ENCODE measurements at regions not wholly inside any gene's neighbourhood (a gene's known extent, or its start where the extent isn't known, plus 50 kb on each side); places are given as distances from the start of the nearest gene placed in this dataset.

DNA sequence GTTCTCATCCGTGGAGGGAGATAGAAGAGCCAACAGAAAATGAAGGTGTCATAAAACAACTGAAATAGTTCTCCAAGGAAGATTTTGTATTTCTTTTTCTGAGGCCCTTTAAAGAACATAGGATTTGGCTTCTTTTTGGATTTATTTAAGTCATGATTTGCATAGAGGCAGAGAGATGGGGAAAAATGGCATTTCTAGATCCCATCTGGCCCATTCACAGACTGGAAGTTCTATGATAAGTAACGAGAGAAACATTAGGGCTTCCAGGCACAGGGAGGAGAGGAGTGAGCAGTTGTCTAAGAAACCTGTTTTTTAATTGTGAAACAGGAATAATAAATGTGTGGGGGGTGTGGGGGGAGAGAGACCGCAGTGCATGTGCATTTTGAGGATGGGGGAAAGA is 285.8 kb upstream of the LMCD1 start:
- in situ Hi-C loops (cut with MboI; ENCODE audit: low pct_ligation_motif_present in 1 of 4, low pct_unique_long_range_greater_than_20kb in 1 of 4, low sequenced_read_pairs in 3 of 4), result no loop called here

DNA sequence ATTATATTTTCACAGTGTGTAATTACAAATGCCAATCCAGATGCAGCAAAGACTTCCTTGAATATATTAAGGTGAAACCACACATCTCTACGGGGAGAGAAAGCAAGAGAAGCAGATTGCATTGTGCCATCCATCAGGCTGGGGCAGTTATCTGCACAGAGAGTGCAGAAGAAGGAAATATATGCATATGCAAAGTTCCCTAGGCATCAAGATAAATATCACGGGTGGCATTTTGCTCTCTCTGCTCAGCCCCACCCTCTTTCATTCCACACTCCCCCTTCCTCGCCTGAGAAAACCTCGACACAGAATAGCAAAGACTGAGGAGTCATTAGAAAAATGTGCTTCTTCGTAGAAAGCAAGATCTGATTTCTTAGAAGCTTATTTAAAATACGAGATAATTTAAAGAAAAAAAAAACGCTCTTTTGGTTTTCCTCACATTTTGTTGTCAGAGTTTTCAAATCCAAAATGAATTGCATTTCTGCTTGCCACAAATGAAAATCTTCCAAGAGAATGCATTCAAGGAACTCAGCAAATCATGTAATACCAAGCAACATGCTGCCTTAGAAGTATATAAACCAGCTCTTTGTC is 283.2 kb upstream of the LMCD1 start:
- Histone ChIP-seq H3K4me3 (no peak overlapping the region), H3K4me1 (no peaks in the 10 kb centered on the region), H3K9me3 (no peaks in the 10 kb centered on the region), H3K27me3 (no peaks in the 10 kb centered on the region), H3K36me3 (no peaks in the 10 kb centered on the region), H3K27ac (no peak overlapping the region)
- 72 to 78% methylated on average over 7 of the region's 7 CpGs for WGBS, 2 donors (ENCODE audit: low coverage in 1 of 2)
- intact Hi-C loops (cut with DNase I; ENCODE audit: low total_unique reads) (no loop called here), in situ Hi-C loops (cut with MboI; ENCODE audit: low pct_ligation_motif_present in 1 of 4, low pct_unique_long_range_greater_than_20kb in 1 of 4, low sequenced_read_pairs in 3 of 4) (no loop called here)
- TF ChIP-seq, protein P1, sequence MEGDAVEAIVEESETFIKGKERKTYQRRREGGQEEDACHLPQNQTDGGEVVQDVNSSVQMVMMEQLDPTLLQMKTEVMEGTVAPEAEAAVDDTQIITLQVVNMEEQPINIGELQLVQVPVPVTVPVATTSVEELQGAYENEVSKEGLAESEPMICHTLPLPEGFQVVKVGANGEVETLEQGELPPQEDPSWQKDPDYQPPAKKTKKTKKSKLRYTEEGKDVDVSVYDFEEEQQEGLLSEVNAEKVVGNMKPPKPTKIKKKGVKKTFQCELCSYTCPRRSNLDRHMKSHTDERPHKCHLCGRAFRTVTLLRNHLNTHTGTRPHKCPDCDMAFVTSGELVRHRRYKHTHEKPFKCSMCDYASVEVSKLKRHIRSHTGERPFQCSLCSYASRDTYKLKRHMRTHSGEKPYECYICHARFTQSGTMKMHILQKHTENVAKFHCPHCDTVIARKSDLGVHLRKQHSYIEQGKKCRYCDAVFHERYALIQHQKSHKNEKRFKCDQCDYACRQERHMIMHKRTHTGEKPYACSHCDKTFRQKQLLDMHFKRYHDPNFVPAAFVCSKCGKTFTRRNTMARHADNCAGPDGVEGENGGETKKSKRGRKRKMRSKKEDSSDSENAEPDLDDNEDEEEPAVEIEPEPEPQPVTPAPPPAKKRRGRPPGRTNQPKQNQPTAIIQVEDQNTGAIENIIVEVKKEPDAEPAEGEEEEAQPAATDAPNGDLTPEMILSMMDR (IDR thresholded peaks at IDR 0.05), result no peak
- TF ChIP-seq EP300 (IDR thresholded peaks at IDR 0.05; ENCODE audit: low read depth) (no peak), POLR2A (IDR thresholded peaks at IDR 0.05) (no peak), POLR2AphosphoS5 (IDR thresholded peaks at IDR 0.05) (no peak)
- DNase-seq, result no peak

More for the DNA sequence above, 285.8 kb upstream of the LMCD1 start:
- Histone ChIP-seq H3K36me3 (no peaks in the 10 kb centered on the region), H3K4me3 (no peak overlapping the region), H3K9me3 (no peaks in the 10 kb centered on the region), H3K27me3 (no peaks in the 10 kb centered on the region), H3K27ac (no peak overlapping the region), H3K4me1 (no peaks in the 10 kb centered on the region)
- no peak for TF ChIP-seq POLR2A (IDR thresholded peaks at IDR 0.05)
- no peak for TF ChIP-seq EP300 (IDR thresholded peaks at IDR 0.05; ENCODE audit: low read depth)
- TF ChIP-seq POLR2AphosphoS5 (IDR thresholded peaks at IDR 0.05), result no peak
- TF ChIP-seq, protein P1 (IDR thresholded peaks at IDR 0.05), result no peak
- WGBS, 2 donors (ENCODE audit: low coverage in 1 of 2), result 64 to 67% methylated on average over 3 of the region's 3 CpGs
- DNase-seq, result no peak
- intact Hi-C loops (cut with DNase I; ENCODE audit: low total_unique reads), result no loop called here

DNA sequence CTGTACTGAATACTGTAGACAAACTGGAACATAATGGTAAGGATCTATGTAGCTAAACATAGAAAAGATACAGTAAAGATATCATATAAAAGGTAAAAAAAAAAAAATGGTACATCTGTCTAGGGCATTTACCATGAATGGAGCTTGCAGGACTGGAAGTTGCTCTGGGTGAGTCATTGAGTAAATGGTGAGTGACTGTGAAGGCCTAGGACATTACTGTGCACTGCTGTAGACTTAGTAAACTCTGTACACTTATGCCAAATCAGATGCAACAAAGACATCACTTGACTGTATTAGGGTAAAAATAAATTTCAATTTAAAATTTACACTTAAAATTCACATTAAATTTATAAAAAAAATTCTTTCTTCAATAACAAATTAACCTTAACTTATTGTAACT is 281.3 kb upstream of the LMCD1 start:
- Histone ChIP-seq H3K4me1 (no peaks in the 10 kb centered on the region), H3K36me3 (no peaks in the 10 kb centered on the region), H3K9me3 (no peaks in the 10 kb centered on the region), H3K4me3 (no peak overlapping the region), H3K27me3 (no peaks in the 10 kb centered on the region), H3K27ac (no peak overlapping the region)
- no peak for DNase-seq
- in situ Hi-C loops (cut with MboI; ENCODE audit: low pct_ligation_motif_present in 1 of 4, low pct_unique_long_range_greater_than_20kb in 1 of 4, low sequenced_read_pairs in 3 of 4) (no loop called here), intact Hi-C loops (cut with DNase I; ENCODE audit: low total_unique reads) (no loop called here)
- no peak for TF ChIP-seq POLR2A (IDR thresholded peaks at IDR 0.05)
- no peak for TF ChIP-seq EP300 (IDR thresholded peaks at IDR 0.05; ENCODE audit: low read depth)
- TF ChIP-seq, protein P1 (IDR thresholded peaks at IDR 0.05), result no peak
- no peak for TF ChIP-seq POLR2AphosphoS5 (IDR thresholded peaks at IDR 0.05)

DNA sequence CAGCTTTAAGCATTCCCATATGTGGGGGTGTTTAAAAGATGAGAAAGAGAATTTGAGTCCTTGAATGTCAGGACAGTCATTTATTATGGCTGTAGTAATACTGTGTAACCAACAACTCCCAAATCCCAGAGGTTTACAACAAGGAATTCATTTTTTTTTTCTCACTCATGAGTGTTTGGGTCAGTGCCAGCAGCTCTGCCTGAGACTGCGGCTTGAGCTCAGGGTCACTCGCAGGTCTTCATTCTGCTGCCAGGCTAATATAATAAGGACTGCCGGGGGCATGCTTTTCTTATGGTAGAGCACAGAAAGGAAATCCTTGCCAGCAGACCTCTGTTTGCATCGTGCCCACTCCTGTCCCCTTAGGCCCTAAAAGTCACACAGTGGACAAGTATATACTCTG is 277.9 kb upstream of the LMCD1 start:
- WGBS, 2 donors (ENCODE audit: low coverage in 1 of 2), result 56 to 68% methylated on average over 4 of the region's 4 CpGs
- no peak for DNase-seq
- TF ChIP-seq POLR2A (IDR thresholded peaks at IDR 0.05), result no peak
- TF ChIP-seq, protein P1 (IDR thresholded peaks at IDR 0.05), result no peak
- TF ChIP-seq EP300 (IDR thresholded peaks at IDR 0.05; ENCODE audit: low read depth), result no peak
- TF ChIP-seq POLR2AphosphoS5 (IDR thresholded peaks at IDR 0.05), result no peak
- Histone ChIP-seq H3K36me3 (no peaks in the 10 kb centered on the region), H3K4me3 (no peak overlapping the region), H3K27me3 (no peaks in the 10 kb centered on the region), H3K4me1 (no peaks in the 10 kb centered on the region), H3K27ac (no peak overlapping the region), H3K9me3 (no peaks in the 10 kb centered on the region)
- in situ Hi-C loops (cut with MboI; ENCODE audit: low pct_ligation_motif_present in 1 of 4, low pct_unique_long_range_greater_than_20kb in 1 of 4, low sequenced_read_pairs in 3 of 4) (no loop called here), intact Hi-C loops (cut with DNase I; ENCODE audit: low total_unique reads) (no loop called here)
